ENCODE measurements at regions not wholly inside any gene's neighbourhood (a gene's known extent, or its start where the extent isn't known, plus 50 kb on each side); places are given as distances from the start of the nearest gene placed in this dataset.

DNA sequence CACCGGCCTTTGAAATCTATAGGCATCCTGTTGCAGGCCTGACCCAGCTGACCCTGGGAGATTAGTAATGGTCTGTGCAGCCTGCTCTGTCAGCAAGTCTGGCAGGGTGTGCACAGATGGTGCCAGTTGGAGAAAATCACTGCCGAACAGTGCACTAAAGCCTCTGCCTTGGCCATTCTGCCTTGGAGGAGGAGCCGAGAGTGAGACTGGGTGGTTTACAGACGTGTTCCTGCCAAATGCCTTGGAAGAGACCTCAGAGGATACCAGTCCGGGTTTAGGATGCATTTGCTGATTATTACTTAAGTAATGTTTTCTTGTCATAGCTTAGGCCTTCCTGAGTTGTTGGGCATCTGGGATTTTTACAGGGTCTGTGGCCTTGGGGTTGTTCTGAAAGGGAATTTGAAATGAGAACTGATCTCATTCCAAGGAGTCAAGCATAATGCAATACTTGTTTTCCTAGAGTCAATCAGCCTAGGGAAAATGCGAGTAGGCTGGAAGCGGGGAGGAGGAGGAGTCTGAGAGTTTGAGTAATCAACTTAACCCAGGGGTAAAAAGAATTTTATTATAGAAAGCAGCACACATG is 292.1 kb downstream of the SOX4 start:
- TF ChIP-seq EZH2 (IDR thresholded peaks at IDR 0.05; ENCODE audit: insufficient read depth, low read length): no peak
- TF ChIP-seq, protein P1, sequence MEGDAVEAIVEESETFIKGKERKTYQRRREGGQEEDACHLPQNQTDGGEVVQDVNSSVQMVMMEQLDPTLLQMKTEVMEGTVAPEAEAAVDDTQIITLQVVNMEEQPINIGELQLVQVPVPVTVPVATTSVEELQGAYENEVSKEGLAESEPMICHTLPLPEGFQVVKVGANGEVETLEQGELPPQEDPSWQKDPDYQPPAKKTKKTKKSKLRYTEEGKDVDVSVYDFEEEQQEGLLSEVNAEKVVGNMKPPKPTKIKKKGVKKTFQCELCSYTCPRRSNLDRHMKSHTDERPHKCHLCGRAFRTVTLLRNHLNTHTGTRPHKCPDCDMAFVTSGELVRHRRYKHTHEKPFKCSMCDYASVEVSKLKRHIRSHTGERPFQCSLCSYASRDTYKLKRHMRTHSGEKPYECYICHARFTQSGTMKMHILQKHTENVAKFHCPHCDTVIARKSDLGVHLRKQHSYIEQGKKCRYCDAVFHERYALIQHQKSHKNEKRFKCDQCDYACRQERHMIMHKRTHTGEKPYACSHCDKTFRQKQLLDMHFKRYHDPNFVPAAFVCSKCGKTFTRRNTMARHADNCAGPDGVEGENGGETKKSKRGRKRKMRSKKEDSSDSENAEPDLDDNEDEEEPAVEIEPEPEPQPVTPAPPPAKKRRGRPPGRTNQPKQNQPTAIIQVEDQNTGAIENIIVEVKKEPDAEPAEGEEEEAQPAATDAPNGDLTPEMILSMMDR (IDR thresholded peaks at IDR 0.05; ENCODE audit: insufficient read depth, low read depth, low read length): no peak
